ENCODE measurements at regions not wholly inside any gene's neighbourhood (a gene's known extent, or its start where the extent isn't known, plus 50 kb on each side); places are given as distances from the start of the nearest gene placed in this dataset.
"Not testable (repeated sequence)": the region's sequence is repeated elsewhere in the genome, so short reads cannot be mapped to it uniquely, and the experiment has no call there.

DNA sequence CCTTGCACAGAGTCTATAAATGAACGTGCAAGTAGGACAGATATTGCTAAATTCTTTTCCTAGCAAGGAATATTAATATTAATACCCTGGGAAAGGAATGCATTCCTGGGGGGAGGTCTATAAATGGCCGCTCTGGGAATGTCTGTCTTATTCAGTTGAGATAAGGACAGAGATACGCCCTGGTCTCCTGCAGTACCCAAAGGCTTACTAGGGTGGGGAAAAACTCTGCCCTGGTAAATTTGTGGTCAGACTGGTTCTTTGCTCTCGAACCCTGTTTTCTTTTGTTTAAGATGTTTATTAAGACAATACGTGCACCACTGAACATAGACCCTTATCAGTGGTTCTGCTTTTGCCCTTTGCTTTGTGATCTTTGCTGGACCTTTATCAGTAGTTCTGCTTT, 122.0 kb downstream of the ART5 start:
- H3K36me3 ChIP-seq (ENCODE audit: control insufficient read depth in 1 of 2, insufficient read depth in 2 of 2, low read length in 2 of 2); H2BK120ac ChIP-seq (ENCODE audit: insufficient read depth, low read length, poor library complexity); H3K18ac ChIP-seq (ENCODE audit: low read length); H3K79me2 ChIP-seq (ENCODE audit: control insufficient read depth, insufficient read depth, low read length, poor library complexity); H4K12ac ChIP-seq (ENCODE audit: low read depth, low read length); H3K4me3 ChIP-seq (ENCODE audit: low read depth, low read length); H3K9ac ChIP-seq (ENCODE audit: low read length); H2AFZ ChIP-seq (ENCODE audit: insufficient read depth, low read length, poor library complexity); H3K14ac ChIP-seq (ENCODE audit: low read length); H3K4ac ChIP-seq (ENCODE audit: low read depth, low read length); H2BK12ac ChIP-seq (ENCODE audit: low read length); H3K9me3 ChIP-seq (ENCODE audit: insufficient read depth, low read depth, low read length); H3K4me1 ChIP-seq (ENCODE audit: control insufficient read depth in 1 of 2, insufficient read depth in 2 of 2, low read length in 2 of 2); H4K91ac ChIP-seq (ENCODE audit: low read depth, low read length); H3K27me3 ChIP-seq (ENCODE audit: insufficient read depth, low read length); H3K4me2 ChIP-seq (ENCODE audit: low read length); H3K27ac ChIP-seq (ENCODE audit: low read depth, low read length); H4K8ac ChIP-seq (ENCODE audit: low read depth, low read length); DNase-seq; H3K23ac ChIP-seq (ENCODE audit: low read length); H2AK5ac ChIP-seq (ENCODE audit: low read length); H2BK5ac ChIP-seq (ENCODE audit: low read depth, low read length, poor library complexity); H3K79me1 ChIP-seq (ENCODE audit: low read length): not testable (repeated sequence)
- no CpG with 5 or more reads among the region's 5 CpGs for WGBS (ENCODE audit: extremely low coverage, insufficient coverage, insufficient read length)

DNA sequence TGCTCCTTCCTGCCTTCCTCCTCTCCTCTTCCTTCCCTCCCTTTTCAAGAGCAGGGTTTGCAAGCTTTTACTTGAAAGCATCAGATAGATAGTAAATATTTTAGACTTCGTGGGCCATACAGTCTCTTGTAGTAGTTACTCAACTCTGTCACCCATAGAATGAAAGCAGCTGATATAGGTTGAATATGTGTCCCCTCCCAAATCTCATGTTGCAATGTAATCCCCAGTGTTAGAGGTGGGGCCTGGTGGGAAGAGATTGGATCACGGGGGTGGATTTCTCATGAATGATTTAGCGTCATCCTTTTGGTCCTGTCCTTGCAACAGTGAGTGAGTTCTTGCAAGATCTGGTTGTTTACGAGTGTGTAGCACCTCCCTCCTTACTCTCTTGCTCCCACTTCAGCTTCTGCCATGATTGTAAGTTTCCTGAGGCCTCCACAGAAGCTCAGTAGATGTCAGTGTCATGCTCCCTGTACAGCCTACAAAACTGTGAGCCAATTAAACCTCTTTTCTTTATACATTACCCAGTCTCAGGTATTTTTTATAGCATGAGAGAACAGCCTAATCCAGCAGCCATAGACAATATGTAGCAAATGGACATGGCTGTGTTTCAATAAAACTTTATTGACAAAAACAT, 124.7 kb downstream of the ART5 start:
- H3K4me2 ChIP-seq (ENCODE audit: low read length); H4K8ac ChIP-seq (ENCODE audit: low read depth, low read length); H3K14ac ChIP-seq (ENCODE audit: low read length): not testable (repeated sequence)

GRCh38 chr11:3516345-3516933, 125.4 kb downstream of the ART5 start:
- H2AFZ ChIP-seq (ENCODE audit: insufficient read depth, low read length, poor library complexity); H3K4ac ChIP-seq (ENCODE audit: low read depth, low read length); H3K9ac ChIP-seq (ENCODE audit: low read length); H3K9me3 ChIP-seq (ENCODE audit: insufficient read depth, low read depth, low read length); H2BK12ac ChIP-seq (ENCODE audit: low read length); DNase-seq; H3K18ac ChIP-seq (ENCODE audit: low read length); H3K36me3 ChIP-seq (ENCODE audit: control insufficient read depth in 1 of 2, insufficient read depth in 2 of 2, low read length in 2 of 2); H3K23ac ChIP-seq (ENCODE audit: low read length); H3K27me3 ChIP-seq (ENCODE audit: insufficient read depth, low read length); H4K91ac ChIP-seq (ENCODE audit: low read depth, low read length); H2AK5ac ChIP-seq (ENCODE audit: low read length); H4K12ac ChIP-seq (ENCODE audit: low read depth, low read length); H2BK120ac ChIP-seq (ENCODE audit: insufficient read depth, low read length, poor library complexity); H3K79me2 ChIP-seq (ENCODE audit: control insufficient read depth, insufficient read depth, low read length, poor library complexity); H3K27ac ChIP-seq (ENCODE audit: low read depth, low read length); H2BK5ac ChIP-seq (ENCODE audit: low read depth, low read length, poor library complexity); H3K14ac ChIP-seq (ENCODE audit: low read length); H4K8ac ChIP-seq (ENCODE audit: low read depth, low read length); H3K4me1 ChIP-seq (ENCODE audit: control insufficient read depth in 1 of 2, insufficient read depth in 2 of 2, low read length in 2 of 2); H3K4me2 ChIP-seq (ENCODE audit: low read length); H3K79me1 ChIP-seq (ENCODE audit: low read length); H3K4me3 ChIP-seq (ENCODE audit: low read depth, low read length): not testable (repeated sequence)
- WGBS (ENCODE audit: extremely low coverage, insufficient coverage, insufficient read length): no CpG with 5 or more reads among the region's 6 CpGs

More for the DNA sequence above, 124.7 kb downstream of the ART5 start:
- not testable (repeated sequence) for H3K79me1 ChIP-seq (ENCODE audit: low read length); H3K4me1 ChIP-seq (ENCODE audit: control insufficient read depth in 1 of 2, insufficient read depth in 2 of 2, low read length in 2 of 2); H2BK5ac ChIP-seq (ENCODE audit: low read depth, low read length, poor library complexity); H3K18ac ChIP-seq (ENCODE audit: low read length); H3K4ac ChIP-seq (ENCODE audit: low read depth, low read length); H2BK12ac ChIP-seq (ENCODE audit: low read length); H3K9me3 ChIP-seq (ENCODE audit: insufficient read depth, low read depth, low read length); H3K23ac ChIP-seq (ENCODE audit: low read length); H2AFZ ChIP-seq (ENCODE audit: insufficient read depth, low read length, poor library complexity); H4K12ac ChIP-seq (ENCODE audit: low read depth, low read length); H2BK120ac ChIP-seq (ENCODE audit: insufficient read depth, low read length, poor library complexity); H3K36me3 ChIP-seq (ENCODE audit: control insufficient read depth in 1 of 2, insufficient read depth in 2 of 2, low read length in 2 of 2); H2AK5ac ChIP-seq (ENCODE audit: low read length); DNase-seq; H3K79me2 ChIP-seq (ENCODE audit: control insufficient read depth, insufficient read depth, low read length, poor library complexity); H3K4me3 ChIP-seq (ENCODE audit: low read depth, low read length); H3K9ac ChIP-seq (ENCODE audit: low read length); H3K27me3 ChIP-seq (ENCODE audit: insufficient read depth, low read length); H3K27ac ChIP-seq (ENCODE audit: low read depth, low read length); H4K91ac ChIP-seq (ENCODE audit: low read depth, low read length)
- no CpG with 5 or more reads among the region's 4 CpGs for WGBS (ENCODE audit: extremely low coverage, insufficient coverage, insufficient read length)

DNA sequence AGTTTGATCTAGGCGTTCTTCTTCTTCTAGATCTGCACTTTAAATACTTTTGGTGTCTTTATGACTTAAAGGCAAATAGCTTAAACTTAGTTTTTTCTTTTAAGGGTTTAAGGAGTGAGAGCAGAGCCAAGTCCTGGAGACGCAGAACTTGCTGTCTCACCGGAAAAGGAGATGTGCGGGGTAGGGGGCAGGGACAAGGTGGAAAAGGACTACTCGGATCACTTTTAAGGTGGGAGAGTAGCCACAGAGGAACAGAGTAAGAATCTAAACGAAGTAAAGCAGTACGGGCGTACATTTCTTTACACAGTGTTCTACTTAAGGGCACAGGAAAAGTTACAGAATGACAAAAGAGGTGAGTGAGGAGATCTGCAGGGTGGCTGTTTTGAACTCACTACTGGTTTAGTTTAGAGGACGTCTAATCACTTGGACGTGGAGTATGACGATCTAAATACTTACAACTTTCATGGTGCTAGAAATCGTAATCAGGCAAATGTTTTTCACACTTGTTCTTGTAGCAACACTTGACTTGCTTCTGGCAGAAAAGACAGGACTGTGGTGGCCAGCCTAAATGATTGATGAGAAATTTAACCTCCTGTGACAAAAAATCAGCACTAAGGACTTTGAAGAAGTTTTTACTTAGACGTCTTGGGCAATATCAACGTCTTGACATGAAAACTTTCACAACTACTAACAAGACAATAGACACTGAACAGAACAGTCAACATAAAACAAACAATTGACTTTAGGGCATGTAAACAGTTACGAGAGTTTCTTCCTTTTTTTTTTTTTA, 127.0 kb downstream of the ART5 start:
- H3K18ac ChIP-seq (ENCODE audit: low read length); H3K14ac ChIP-seq (ENCODE audit: low read length); H3K79me2 ChIP-seq (ENCODE audit: control insufficient read depth, insufficient read depth, low read length, poor library complexity); H2BK5ac ChIP-seq (ENCODE audit: low read depth, low read length, poor library complexity); H3K4ac ChIP-seq (ENCODE audit: low read depth, low read length); DNase-seq; H4K91ac ChIP-seq (ENCODE audit: low read depth, low read length); H2BK12ac ChIP-seq (ENCODE audit: low read length); H3K27ac ChIP-seq (ENCODE audit: low read depth, low read length); H3K36me3 ChIP-seq (ENCODE audit: control insufficient read depth in 1 of 2, insufficient read depth in 2 of 2, low read length in 2 of 2); H2AFZ ChIP-seq (ENCODE audit: insufficient read depth, low read length, poor library complexity); H3K79me1 ChIP-seq (ENCODE audit: low read length); H2AK5ac ChIP-seq (ENCODE audit: low read length); H3K4me3 ChIP-seq (ENCODE audit: low read depth, low read length); H4K8ac ChIP-seq (ENCODE audit: low read depth, low read length); H3K4me1 ChIP-seq (ENCODE audit: control insufficient read depth in 1 of 2, insufficient read depth in 2 of 2, low read length in 2 of 2); H3K4me2 ChIP-seq (ENCODE audit: low read length); H3K9ac ChIP-seq (ENCODE audit: low read length); H2BK120ac ChIP-seq (ENCODE audit: insufficient read depth, low read length, poor library complexity); H3K9me3 ChIP-seq (ENCODE audit: insufficient read depth, low read depth, low read length); H3K23ac ChIP-seq (ENCODE audit: low read length); H3K27me3 ChIP-seq (ENCODE audit: insufficient read depth, low read length); H4K12ac ChIP-seq (ENCODE audit: low read depth, low read length): not testable (repeated sequence)
- no CpG with 5 or more reads among the region's 15 CpGs for WGBS (ENCODE audit: extremely low coverage, insufficient coverage, insufficient read length)

Measured in trophoblast cell (in vitro differentiated cells and primary cell).